ENCODE measurements at regions not wholly inside any gene's neighbourhood (a gene's known extent, or its start where the extent isn't known, plus 50 kb on each side); places are given as distances from the start of the nearest gene placed in this dataset.
"Not testable (repeated sequence)": the region's sequence is repeated elsewhere in the genome, so short reads cannot be mapped to it uniquely, and the experiment has no call there.

- DNase-seq; CTCF ChIA-PET; H3K36me3 ChIP-seq (ENCODE audit: control insufficient read depth in 4 of 4, insufficient read depth in 4 of 4, low read length in 3 of 4); H3K27ac ChIP-seq (ENCODE audit: insufficient read depth in 1 of 2, low read depth in 1 of 2, low read length in 2 of 2, poor library complexity in 1 of 2, severe bottlenecking in 2 of 2); H3K4me1 ChIP-seq (ENCODE audit: control extremely low read depth in 1 of 4, control insufficient read depth in 4 of 4, insufficient read depth in 4 of 4, low read length in 3 of 4); H3K9me3 ChIP-seq (ENCODE audit: control extremely low read depth in 1 of 5, control insufficient read depth in 4 of 5, insufficient read depth in 2 of 5, low read depth in 1 of 5, low read length in 4 of 5); H3K4me3 ChIP-seq (ENCODE audit: control insufficient read depth in 1 of 7, extremely low read depth in 1 of 7, insufficient read depth in 4 of 7, low read depth in 2 of 7, low read length in 6 of 7); H3K27me3 ChIP-seq (replicated peaks in 2 of 5; ENCODE audit: control insufficient read depth in 4 of 5, insufficient read depth in 5 of 5, low read length in 4 of 5); POLR2A ChIA-PET: not testable (repeated sequence)
- 97% methylated on average over 3 of the region's 4 CpGs for WGBS (ENCODE audit: insufficient coverage)
Observed at GRCh38 chr12:19625551-19625950, 186.3 kb downstream of the AEBP2 start.

GRCh38 chr12:19627719-19628118 is 188.4 kb downstream of the AEBP2 start:
- no peaks in the 10 kb centered on the region for H3K36me3 ChIP-seq (ENCODE audit: control insufficient read depth in 4 of 4, insufficient read depth in 4 of 4, low read length in 3 of 4)
- no peak for DNase-seq
- POLR2A ChIA-PET: interaction anchor here (0.8 kb wide), 1 partner anchor 14 kb away, joined by 3 read pairs; no protein-coding TSS in a partner anchor
- CTCF ChIA-PET: no interaction called here
- no peak overlapping the region for H3K27ac ChIP-seq (ENCODE audit: insufficient read depth in 1 of 2, low read depth in 1 of 2, low read length in 2 of 2, poor library complexity in 1 of 2, severe bottlenecking in 2 of 2)
- no peak overlapping the region for H3K4me3 ChIP-seq (ENCODE audit: control insufficient read depth in 1 of 7, extremely low read depth in 1 of 7, insufficient read depth in 4 of 7, low read depth in 2 of 7, low read length in 6 of 7)
- H3K9me3 ChIP-seq (ENCODE audit: control extremely low read depth in 1 of 5, control insufficient read depth in 4 of 5, insufficient read depth in 2 of 5, low read depth in 1 of 5, low read length in 4 of 5): peaks cover 0 to 8% (median 0%) of the 10 kb centered on the region in 5 experiments
- WGBS (ENCODE audit: insufficient coverage): 100% methylated on average over 1 of the region's 2 CpGs
- peaks cover 0 to under 1% (median 0%) of the 10 kb centered on the region in 4 experiments for H3K4me1 ChIP-seq (ENCODE audit: control extremely low read depth in 1 of 4, control insufficient read depth in 4 of 4, insufficient read depth in 4 of 4, low read length in 3 of 4)
- H3K27me3 ChIP-seq (replicated peaks in 2 of 5; ENCODE audit: control insufficient read depth in 4 of 5, insufficient read depth in 5 of 5, low read length in 4 of 5): no peaks in the 10 kb centered on the region

- peaks cover 0 to 4% (median 0%) of the 10 kb centered on the region in 4 experiments for H3K4me1 ChIP-seq (ENCODE audit: control extremely low read depth in 1 of 4, control insufficient read depth in 4 of 4, insufficient read depth in 4 of 4, low read length in 3 of 4)
- DNase-seq: no peak
- H3K27ac ChIP-seq (ENCODE audit: insufficient read depth in 1 of 2, low read depth in 1 of 2, low read length in 2 of 2, poor library complexity in 1 of 2, severe bottlenecking in 2 of 2): no peak overlapping the region
- ChIA-PET POLR2A (no interaction called here), CTCF (no interaction called here)
- H3K9me3 ChIP-seq (ENCODE audit: control extremely low read depth in 1 of 5, control insufficient read depth in 4 of 5, insufficient read depth in 2 of 5, low read depth in 1 of 5, low read length in 4 of 5): peaks cover 0 to 6% (median 0%) of the 10 kb centered on the region in 5 experiments
- no peaks in the 10 kb centered on the region for H3K27me3 ChIP-seq (replicated peaks in 2 of 5; ENCODE audit: control insufficient read depth in 4 of 5, insufficient read depth in 5 of 5, low read length in 4 of 5)
- H3K4me3 ChIP-seq (ENCODE audit: control insufficient read depth in 1 of 7, extremely low read depth in 1 of 7, insufficient read depth in 4 of 7, low read depth in 2 of 7, low read length in 6 of 7): no peak overlapping the region
- no peaks in the 10 kb centered on the region for H3K36me3 ChIP-seq (ENCODE audit: control insufficient read depth in 4 of 4, insufficient read depth in 4 of 4, low read length in 3 of 4)
- WGBS (ENCODE audit: insufficient coverage): no CpG with 5 or more reads among the region's 1 CpG
Observed at GRCh38 chr12:19630536-19630935, 191.2 kb downstream of the AEBP2 start.

DNA sequence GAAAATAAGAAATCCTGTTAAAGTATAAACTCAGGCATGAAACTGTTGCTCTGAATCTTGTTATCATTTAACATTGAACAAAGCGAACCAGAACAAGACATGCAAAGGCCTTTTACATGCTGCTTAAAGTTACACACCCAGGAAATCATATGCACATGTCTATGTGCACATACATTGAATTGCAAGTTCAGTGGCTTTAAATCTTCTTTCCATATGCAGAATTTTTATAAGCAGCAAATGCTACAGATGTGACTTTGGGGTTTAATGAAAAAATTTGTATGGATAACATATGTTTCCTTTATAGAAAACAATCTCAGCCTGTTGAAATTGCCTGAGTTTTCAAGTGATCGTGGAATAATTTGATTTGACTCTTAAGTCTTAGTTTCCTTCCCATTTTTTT is 193.9 kb downstream of the AEBP2 start:
- CTCF ChIA-PET: no interaction called here
- H3K9me3 ChIP-seq (ENCODE audit: control extremely low read depth in 1 of 5, control insufficient read depth in 4 of 5, insufficient read depth in 2 of 5, low read depth in 1 of 5, low read length in 4 of 5): peaks cover 0 to 4% (median 0%) of the 10 kb centered on the region in 5 experiments

DNA sequence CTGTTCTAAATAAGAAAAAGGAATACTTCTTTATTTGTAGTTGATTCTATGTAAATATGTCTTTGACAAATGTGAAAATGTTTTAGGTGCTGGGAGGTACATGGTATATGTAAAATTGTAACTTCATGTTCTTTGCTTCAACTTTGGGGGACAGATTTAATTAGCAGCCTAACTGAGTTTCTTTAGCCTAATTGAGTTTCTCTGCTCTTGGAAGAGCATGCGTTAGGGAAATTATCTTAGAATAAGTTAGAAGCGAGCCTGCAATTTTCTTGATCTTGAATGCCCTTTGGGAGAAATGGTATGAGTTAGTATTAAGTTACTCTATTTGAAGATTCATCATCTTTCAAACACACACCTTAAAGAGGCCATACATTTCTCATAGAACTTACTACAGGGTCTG is 194.3 kb downstream of the AEBP2 start:
- no peaks in the 10 kb centered on the region for H3K36me3 ChIP-seq (ENCODE audit: control insufficient read depth in 4 of 4, insufficient read depth in 4 of 4, low read length in 3 of 4)
- WGBS (ENCODE audit: insufficient coverage): 100% methylated on average over 1 of the region's 2 CpGs
- peaks cover 0 to 4% (median 0%) of the 10 kb centered on the region in 4 experiments for H3K4me1 ChIP-seq (ENCODE audit: control extremely low read depth in 1 of 4, control insufficient read depth in 4 of 4, insufficient read depth in 4 of 4, low read length in 3 of 4)
- H3K4me3 ChIP-seq (ENCODE audit: control insufficient read depth in 1 of 7, extremely low read depth in 1 of 7, insufficient read depth in 4 of 7, low read depth in 2 of 7, low read length in 6 of 7): no peak overlapping the region
- H3K27me3 ChIP-seq (replicated peaks in 2 of 5; ENCODE audit: control insufficient read depth in 4 of 5, insufficient read depth in 5 of 5, low read length in 4 of 5): no peaks in the 10 kb centered on the region
- H3K27ac ChIP-seq (ENCODE audit: insufficient read depth in 1 of 2, low read depth in 1 of 2, low read length in 2 of 2, poor library complexity in 1 of 2, severe bottlenecking in 2 of 2): no peak overlapping the region
- ChIA-PET CTCF (no interaction called here), POLR2A (no interaction called here)
- no peak for DNase-seq
- H3K9me3 ChIP-seq (ENCODE audit: control extremely low read depth in 1 of 5, control insufficient read depth in 4 of 5, insufficient read depth in 2 of 5, low read depth in 1 of 5, low read length in 4 of 5): peaks cover 0 to 4% (median 0%) of the 10 kb centered on the region in 5 experiments

More for the DNA sequence above, 193.9 kb downstream of the AEBP2 start:
- Histone ChIP-seq H3K27me3 (replicated peaks in 2 of 5; ENCODE audit: control insufficient read depth in 4 of 5, insufficient read depth in 5 of 5, low read length in 4 of 5) (no peaks in the 10 kb centered on the region), H3K27ac (ENCODE audit: insufficient read depth in 1 of 2, low read depth in 1 of 2, low read length in 2 of 2, poor library complexity in 1 of 2, severe bottlenecking in 2 of 2) (no peak overlapping the region), H3K4me1 (ENCODE audit: control extremely low read depth in 1 of 4, control insufficient read depth in 4 of 4, insufficient read depth in 4 of 4, low read length in 3 of 4) (peaks cover 0 to 4% (median 0%) of the 10 kb centered on the region in 4 experiments), H3K36me3 (ENCODE audit: control insufficient read depth in 4 of 4, insufficient read depth in 4 of 4, low read length in 3 of 4) (no peaks in the 10 kb centered on the region), H3K4me3 (ENCODE audit: control insufficient read depth in 1 of 7, extremely low read depth in 1 of 7, insufficient read depth in 4 of 7, low read depth in 2 of 7, low read length in 6 of 7) (no peak overlapping the region)
- POLR2A ChIA-PET: no interaction called here
- no CpG with 5 or more reads among the region's 2 CpGs for WGBS (ENCODE audit: insufficient coverage)
- DNase-seq: no peak

GRCh38 chr12:19639781-19640415 is 200.6 kb downstream of the AEBP2 start:
- WGBS (ENCODE audit: insufficient coverage): 81% methylated on average over 3 of the region's 5 CpGs
- peaks cover 0 to 8% (median 0%) of the 10 kb centered on the region in 4 experiments for H3K4me1 ChIP-seq (ENCODE audit: control extremely low read depth in 1 of 4, control insufficient read depth in 4 of 4, insufficient read depth in 4 of 4, low read length in 3 of 4)
- H3K27ac ChIP-seq (ENCODE audit: insufficient read depth in 1 of 2, low read depth in 1 of 2, low read length in 2 of 2, poor library complexity in 1 of 2, severe bottlenecking in 2 of 2): no peak overlapping the region
- H3K4me3 ChIP-seq (ENCODE audit: control insufficient read depth in 1 of 7, extremely low read depth in 1 of 7, insufficient read depth in 4 of 7, low read depth in 2 of 7, low read length in 6 of 7): no peak overlapping the region
- DNase-seq: no peak
- CTCF ChIA-PET: no interaction called here
- no peaks in the 10 kb centered on the region for H3K36me3 ChIP-seq (ENCODE audit: control insufficient read depth in 4 of 4, insufficient read depth in 4 of 4, low read length in 3 of 4)
- peaks cover 0 to 4% (median 0%) of the 10 kb centered on the region in 5 experiments for H3K9me3 ChIP-seq (ENCODE audit: control extremely low read depth in 1 of 5, control insufficient read depth in 4 of 5, insufficient read depth in 2 of 5, low read depth in 1 of 5, low read length in 4 of 5)
- H3K27me3 ChIP-seq (replicated peaks in 2 of 5; ENCODE audit: control insufficient read depth in 4 of 5, insufficient read depth in 5 of 5, low read length in 4 of 5): no peaks in the 10 kb centered on the region
- POLR2A ChIA-PET: no interaction called here

GRCh38 chr12:19641235-19642080 is 202.2 kb downstream of the AEBP2 start:
- Histone ChIP-seq H3K9me3 (ENCODE audit: control extremely low read depth in 1 of 5, control insufficient read depth in 4 of 5, insufficient read depth in 2 of 5, low read depth in 1 of 5, low read length in 4 of 5) (peaks cover 0 to 4% (median 4%) of the 10 kb centered on the region in 5 experiments), H3K4me1 (ENCODE audit: control extremely low read depth in 1 of 4, control insufficient read depth in 4 of 4, insufficient read depth in 4 of 4, low read length in 3 of 4) (peaks cover 0 to 8% (median 0%) of the 10 kb centered on the region in 4 experiments), H3K27ac (ENCODE audit: insufficient read depth in 1 of 2, low read depth in 1 of 2, low read length in 2 of 2, poor library complexity in 1 of 2, severe bottlenecking in 2 of 2) (no peak overlapping the region), H3K4me3 (ENCODE audit: control insufficient read depth in 1 of 7, extremely low read depth in 1 of 7, insufficient read depth in 4 of 7, low read depth in 2 of 7, low read length in 6 of 7) (no peak overlapping the region), H3K27me3 (replicated peaks in 2 of 5; ENCODE audit: control insufficient read depth in 4 of 5, insufficient read depth in 5 of 5, low read length in 4 of 5) (no peaks in the 10 kb centered on the region), H3K36me3 (ENCODE audit: control insufficient read depth in 4 of 4, insufficient read depth in 4 of 4, low read length in 3 of 4) (no peaks in the 10 kb centered on the region)
- 98% methylated on average over 5 of the region's 5 CpGs for WGBS (ENCODE audit: insufficient coverage)
- DNase-seq: no peak
- POLR2A ChIA-PET: no interaction called here
- CTCF ChIA-PET: interaction anchor here (0.5 kb wide), 1 partner anchor 249 kb away, joined by 3 read pairs; no protein-coding TSS in a partner anchor

Measured in common myeloid progenitor, CD34-positive (primary cell).